ENCODE measurements at regions not wholly inside any gene's neighbourhood (a gene's known extent, or its start where the extent isn't known, plus 50 kb on each side); places are given as distances from the start of the nearest gene placed in this dataset.
"Not testable (repeated sequence)": the region's sequence is repeated elsewhere in the genome, so short reads cannot be mapped to it uniquely, and the experiment has no call there.

DNA sequence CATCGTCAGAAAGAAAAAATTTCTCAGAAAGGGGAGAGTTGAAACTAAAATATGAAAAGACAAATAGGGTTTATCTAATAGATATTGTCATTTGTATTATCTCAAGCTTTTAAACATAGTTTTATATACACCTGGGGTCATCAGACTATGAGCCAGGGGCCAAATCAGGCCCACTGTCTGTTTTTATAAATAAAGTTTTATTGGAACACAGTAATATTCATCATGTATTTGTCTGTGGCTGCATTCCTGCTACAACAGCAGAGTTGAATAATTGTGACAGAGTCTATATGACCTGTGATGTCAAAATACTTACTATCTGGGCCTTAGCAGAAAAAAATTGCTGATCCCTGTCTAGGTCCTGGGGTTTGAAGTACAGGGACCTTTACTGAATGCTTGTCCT is 120.5 kb upstream of the RUNX1 start:
- DNase-seq (ENCODE audit: low read depth): no peak
- H3K4me3 ChIP-seq (ENCODE audit: low read depth, low read length): no peak overlapping the region
- TF ChIP-seq, protein P1, sequence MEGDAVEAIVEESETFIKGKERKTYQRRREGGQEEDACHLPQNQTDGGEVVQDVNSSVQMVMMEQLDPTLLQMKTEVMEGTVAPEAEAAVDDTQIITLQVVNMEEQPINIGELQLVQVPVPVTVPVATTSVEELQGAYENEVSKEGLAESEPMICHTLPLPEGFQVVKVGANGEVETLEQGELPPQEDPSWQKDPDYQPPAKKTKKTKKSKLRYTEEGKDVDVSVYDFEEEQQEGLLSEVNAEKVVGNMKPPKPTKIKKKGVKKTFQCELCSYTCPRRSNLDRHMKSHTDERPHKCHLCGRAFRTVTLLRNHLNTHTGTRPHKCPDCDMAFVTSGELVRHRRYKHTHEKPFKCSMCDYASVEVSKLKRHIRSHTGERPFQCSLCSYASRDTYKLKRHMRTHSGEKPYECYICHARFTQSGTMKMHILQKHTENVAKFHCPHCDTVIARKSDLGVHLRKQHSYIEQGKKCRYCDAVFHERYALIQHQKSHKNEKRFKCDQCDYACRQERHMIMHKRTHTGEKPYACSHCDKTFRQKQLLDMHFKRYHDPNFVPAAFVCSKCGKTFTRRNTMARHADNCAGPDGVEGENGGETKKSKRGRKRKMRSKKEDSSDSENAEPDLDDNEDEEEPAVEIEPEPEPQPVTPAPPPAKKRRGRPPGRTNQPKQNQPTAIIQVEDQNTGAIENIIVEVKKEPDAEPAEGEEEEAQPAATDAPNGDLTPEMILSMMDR (IDR thresholded peaks at IDR 0.05; ENCODE audit: insufficient read depth, low read depth, low read length): no peak

DNA sequence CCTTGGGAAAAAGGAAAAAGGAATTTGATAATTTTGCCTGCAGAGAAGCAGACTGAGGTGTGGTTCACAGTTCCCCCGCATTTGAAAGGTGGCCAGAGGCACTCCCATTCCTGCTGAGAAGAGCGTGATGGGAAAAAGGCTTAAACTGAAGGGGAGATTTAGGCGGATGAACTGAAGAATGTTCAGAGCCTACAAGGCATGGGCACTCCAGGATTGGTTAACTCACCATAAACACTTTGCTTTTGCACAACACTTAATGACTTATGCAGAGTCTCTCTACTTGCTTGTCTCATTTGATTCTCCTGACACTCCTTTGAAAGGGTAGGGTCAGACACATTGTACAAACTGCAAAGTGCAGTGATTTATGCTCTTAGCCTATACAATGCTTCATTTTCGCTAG is 119.6 kb upstream of the RUNX1 start:
- H3K4me3 ChIP-seq (ENCODE audit: low read depth, low read length): no peak overlapping the region
- TF ChIP-seq, protein P1 (IDR thresholded peaks at IDR 0.05; ENCODE audit: insufficient read depth, low read depth, low read length): no peak
- peak; percentile 55 for DNase-seq (ENCODE audit: low read depth)

DNA sequence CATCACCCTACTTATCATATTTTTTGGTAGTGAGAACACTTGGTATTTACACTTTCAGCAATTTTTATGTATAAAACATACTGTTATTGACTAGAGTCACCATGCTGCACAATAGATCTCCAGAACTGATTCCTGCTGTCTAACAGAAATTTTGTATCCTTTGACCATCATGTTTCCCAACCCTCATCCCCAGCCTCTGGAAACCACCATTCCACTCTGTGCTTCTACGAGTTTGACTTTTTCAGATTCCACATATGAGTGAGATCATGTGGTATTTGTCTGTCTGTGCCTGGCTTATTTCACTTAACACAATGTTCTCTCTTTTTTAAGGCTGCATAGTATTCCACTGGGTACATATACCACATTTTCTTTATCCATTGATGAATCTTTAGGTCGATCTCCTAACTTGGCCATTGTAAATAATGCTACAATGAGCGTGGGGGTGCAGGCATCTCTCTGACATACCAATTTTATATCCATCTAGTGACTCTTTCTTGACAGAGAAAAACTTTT is 115.9 kb upstream of the RUNX1 start:
- TF ChIP-seq, protein P1 (IDR thresholded peaks at IDR 0.05; ENCODE audit: insufficient read depth, low read depth, low read length): no peak
- no peak overlapping the region for H3K4me3 ChIP-seq (ENCODE audit: low read depth, low read length)
- no peak for DNase-seq (ENCODE audit: low read depth)

DNA sequence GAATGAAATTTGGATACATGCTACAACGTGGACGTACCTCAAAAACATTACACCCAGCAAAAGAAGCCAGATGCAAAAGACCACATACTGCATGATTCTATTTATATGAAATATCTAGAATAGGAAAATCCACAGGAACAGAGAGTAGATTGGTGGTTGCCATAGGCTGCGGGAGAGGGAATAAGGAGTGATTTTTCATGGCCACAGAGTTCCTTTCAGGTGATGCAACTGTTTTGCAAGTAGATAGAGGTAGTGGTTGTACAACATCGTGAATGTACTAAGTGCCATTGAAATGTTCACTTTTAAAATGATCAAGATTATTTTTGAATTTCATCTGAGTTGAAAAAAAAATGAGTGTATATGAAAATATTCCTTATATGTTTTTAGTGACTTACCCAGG is 115.3 kb upstream of the RUNX1 start:
- TF ChIP-seq, protein P1 (IDR thresholded peaks at IDR 0.05; ENCODE audit: insufficient read depth, low read depth, low read length): no peak
- no peak for DNase-seq (ENCODE audit: low read depth)
- H3K4me3 ChIP-seq (ENCODE audit: low read depth, low read length): no peak overlapping the region

DNA sequence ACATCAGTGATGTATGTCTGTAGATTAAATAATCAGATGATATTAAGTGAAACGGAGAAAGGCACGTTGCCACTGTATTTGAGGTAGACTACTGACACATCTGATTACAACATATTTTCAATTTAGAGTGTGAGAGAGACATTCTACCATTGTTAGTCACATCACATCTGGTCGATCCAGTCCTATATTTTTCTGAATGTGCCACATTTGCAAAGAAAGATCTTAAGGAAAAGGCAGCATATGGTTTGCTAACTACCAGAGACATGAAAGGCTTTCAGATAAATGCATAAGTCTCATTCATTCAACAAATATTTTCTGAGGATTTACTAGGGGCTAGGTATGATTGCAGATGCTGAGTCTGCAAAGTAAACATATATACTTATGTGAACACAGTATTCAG is 114.3 kb upstream of the RUNX1 start:
- peak; percentile 21 for DNase-seq (ENCODE audit: low read depth)
- no peak overlapping the region for H3K4me3 ChIP-seq (ENCODE audit: low read depth, low read length)
- TF ChIP-seq, protein P1 (IDR thresholded peaks at IDR 0.05; ENCODE audit: insufficient read depth, low read depth, low read length): no peak

DNA sequence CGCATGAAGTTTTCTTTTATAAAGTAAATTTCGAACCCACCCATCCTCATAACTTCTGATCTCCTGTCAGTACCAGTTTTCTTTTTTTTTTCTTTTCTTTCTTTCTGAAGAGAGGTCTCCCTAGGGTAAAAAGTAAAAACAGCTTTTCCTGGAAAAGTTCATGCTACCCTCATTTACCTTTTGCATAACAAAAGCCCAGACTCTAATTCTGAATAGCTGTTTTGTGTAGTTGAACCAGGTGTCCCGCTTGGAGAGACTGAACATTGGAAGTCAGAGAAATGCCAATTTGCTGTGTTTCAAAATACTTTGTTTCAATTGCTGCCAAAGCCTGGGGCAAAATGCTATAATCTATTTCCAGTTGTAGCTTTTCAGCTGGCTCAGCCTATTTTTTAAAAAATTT is 113.7 kb upstream of the RUNX1 start:
- no peak for DNase-seq (ENCODE audit: low read depth)
- TF ChIP-seq, protein P1 (IDR thresholded peaks at IDR 0.05; ENCODE audit: insufficient read depth, low read depth, low read length): no peak

DNA sequence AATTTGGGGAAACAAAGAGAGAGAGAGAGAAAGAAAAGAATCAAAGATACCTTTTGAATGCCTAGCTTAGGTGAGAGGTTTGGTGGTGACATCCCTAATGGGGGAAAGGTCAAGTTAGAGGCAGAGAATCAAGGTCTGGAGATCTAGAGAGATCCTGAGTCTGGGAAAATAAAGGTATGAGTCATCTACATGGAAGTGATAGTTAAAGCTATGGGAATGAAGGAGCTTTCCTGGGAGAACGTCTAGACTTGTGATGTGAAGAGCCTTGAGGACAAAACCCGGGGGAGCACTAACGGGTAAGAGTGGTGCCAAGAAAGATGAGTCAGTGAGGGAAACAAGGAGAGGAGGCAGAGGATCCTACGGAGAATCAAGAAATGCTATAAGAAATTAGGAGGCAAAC is 110.8 kb upstream of the RUNX1 start:
- DNase-seq (ENCODE audit: low read depth): peak; percentile 68
- TF ChIP-seq, protein P1 (IDR thresholded peaks at IDR 0.05; ENCODE audit: insufficient read depth, low read depth, low read length): no peak
- H3K4me3 ChIP-seq (ENCODE audit: low read depth, low read length): no peak overlapping the region

More for the DNA sequence above, 113.7 kb upstream of the RUNX1 start:
- H3K4me3 ChIP-seq (ENCODE audit: low read depth, low read length): no peak overlapping the region

DNA sequence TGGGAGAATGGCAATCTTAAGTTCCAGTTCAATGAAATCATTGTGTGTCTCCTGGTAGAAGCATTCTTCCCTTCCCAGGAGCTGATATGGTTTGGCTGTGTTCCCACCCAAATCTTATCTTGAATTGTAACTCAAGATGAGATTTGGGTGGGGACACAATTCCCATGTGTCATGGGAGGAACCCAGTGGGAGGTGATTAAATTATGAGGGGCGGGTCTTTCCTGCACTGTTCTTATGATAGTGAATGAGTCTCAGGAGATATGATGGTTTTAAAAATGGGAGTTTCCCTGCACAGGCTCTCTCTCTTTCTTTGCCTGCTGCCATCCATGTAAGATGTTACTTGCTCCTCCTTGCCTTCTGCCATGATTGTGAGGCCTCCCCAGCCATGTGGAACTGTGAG is 108.3 kb upstream of the RUNX1 start:
- H3K4me3 ChIP-seq (ENCODE audit: low read depth, low read length); DNase-seq (ENCODE audit: low read depth): not testable (repeated sequence)

Measured in fibroblast of villous mesenchyme (primary cell).